Mesothelial cell of epicardium (in vitro differentiated cells): ENCODE measurements at regions not wholly inside any gene's neighbourhood (a gene's known extent, or its start where the extent isn't known, plus 50 kb on each side); places are given as distances from the start of the nearest gene placed in this dataset.

Source experiments
- DNase-seq, 2 experiments: peaks; one replicate each; pipeline ENCODE4 v3.0.0; 2021; ENCODE audit warnings: low spot score in 2 of 2; ENCODE audit not compliant: unreplicated experiment in 2 of 2
- H3K27ac Mint-ChIP-seq: 2 replicates; pipeline ENCODE4 v1.8.0; 2021; ENCODE audit warnings: mixed read lengths
- H3K27me3 Mint-ChIP-seq: 2 replicates; pipeline ENCODE4 v1.8.0; 2021; ENCODE audit warnings: low read depth, mixed read lengths
- H3K36me3 Mint-ChIP-seq: 2 replicates; pipeline ENCODE4 v1.8.0; 2021; ENCODE audit warnings: mixed read lengths
- H3K4me1 Mint-ChIP-seq: 2 replicates; pipeline ENCODE4 v1.8.0; 2021; ENCODE audit warnings: mixed read lengths
- H3K4me3 Mint-ChIP-seq: 2 replicates; pipeline ENCODE4 v1.8.0; 2021; ENCODE audit warnings: mild to moderate bottlenecking, moderate library complexity, mixed read lengths
- H3K9me3 Mint-ChIP-seq: 2 replicates; pipeline ENCODE4 v1.8.0; 2021; ENCODE audit warnings: mixed read lengths
- TF ChIP-seq, protein P1 (sequence below): fragments of 200-600 bp; sonication (generic); IDR thresholded peaks from one replicate; pipeline ENCODE4 v1.5.0; 2021; ENCODE audit warnings: antibody characterized with exemption; ENCODE audit not compliant: unreplicated experiment

GRCh38 chr1:244311784-244312532 lies 139.8 kb downstream of the ADSS2 start:
- Mint-ChIP-seq H3K4me1 (peaks cover 8% of the 10 kb centered on the region), H3K9me3 (peaks cover 20% of the 10 kb centered on the region), H3K36me3 (peaks cover 3% of the 10 kb centered on the region), H3K27me3 (no peaks in the 10 kb centered on the region), H3K27ac (no peak overlapping the region), H3K4me3 (no peak overlapping the region)
- TF ChIP-seq, protein P1, sequence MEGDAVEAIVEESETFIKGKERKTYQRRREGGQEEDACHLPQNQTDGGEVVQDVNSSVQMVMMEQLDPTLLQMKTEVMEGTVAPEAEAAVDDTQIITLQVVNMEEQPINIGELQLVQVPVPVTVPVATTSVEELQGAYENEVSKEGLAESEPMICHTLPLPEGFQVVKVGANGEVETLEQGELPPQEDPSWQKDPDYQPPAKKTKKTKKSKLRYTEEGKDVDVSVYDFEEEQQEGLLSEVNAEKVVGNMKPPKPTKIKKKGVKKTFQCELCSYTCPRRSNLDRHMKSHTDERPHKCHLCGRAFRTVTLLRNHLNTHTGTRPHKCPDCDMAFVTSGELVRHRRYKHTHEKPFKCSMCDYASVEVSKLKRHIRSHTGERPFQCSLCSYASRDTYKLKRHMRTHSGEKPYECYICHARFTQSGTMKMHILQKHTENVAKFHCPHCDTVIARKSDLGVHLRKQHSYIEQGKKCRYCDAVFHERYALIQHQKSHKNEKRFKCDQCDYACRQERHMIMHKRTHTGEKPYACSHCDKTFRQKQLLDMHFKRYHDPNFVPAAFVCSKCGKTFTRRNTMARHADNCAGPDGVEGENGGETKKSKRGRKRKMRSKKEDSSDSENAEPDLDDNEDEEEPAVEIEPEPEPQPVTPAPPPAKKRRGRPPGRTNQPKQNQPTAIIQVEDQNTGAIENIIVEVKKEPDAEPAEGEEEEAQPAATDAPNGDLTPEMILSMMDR = no peak
- no peak for DNase-seq

DNA sequence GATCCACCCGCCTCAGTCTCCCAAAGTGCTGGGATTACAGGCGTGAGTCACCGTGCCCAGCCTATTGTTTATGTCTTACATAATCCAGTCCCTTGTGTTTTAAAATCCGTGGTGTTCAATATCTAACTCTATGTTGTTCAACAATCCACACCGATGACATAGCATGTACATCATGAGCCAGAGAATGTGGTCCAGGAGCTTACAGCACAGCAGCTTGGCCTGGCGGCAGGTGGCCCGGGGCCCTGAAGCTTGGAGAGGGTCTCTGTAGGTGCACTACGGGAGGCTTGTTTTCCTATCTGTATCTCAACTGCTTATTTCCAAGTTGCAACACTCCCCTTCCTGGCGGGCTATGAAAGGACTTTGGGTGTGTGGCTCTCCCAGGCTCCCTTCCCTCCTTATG lies 138.4 kb downstream of the ADSS2 start:
- TF ChIP-seq, protein P1 = no peak
- Mint-ChIP-seq H3K4me3 (no peak overlapping the region), H3K4me1 (peaks cover 8% of the 10 kb centered on the region), H3K27me3 (no peaks in the 10 kb centered on the region), H3K36me3 (no peaks in the 10 kb centered on the region), H3K9me3 (peaks cover 9% of the 10 kb centered on the region), H3K27ac (no peak overlapping the region)
- DNase-seq = no peak

DNA sequence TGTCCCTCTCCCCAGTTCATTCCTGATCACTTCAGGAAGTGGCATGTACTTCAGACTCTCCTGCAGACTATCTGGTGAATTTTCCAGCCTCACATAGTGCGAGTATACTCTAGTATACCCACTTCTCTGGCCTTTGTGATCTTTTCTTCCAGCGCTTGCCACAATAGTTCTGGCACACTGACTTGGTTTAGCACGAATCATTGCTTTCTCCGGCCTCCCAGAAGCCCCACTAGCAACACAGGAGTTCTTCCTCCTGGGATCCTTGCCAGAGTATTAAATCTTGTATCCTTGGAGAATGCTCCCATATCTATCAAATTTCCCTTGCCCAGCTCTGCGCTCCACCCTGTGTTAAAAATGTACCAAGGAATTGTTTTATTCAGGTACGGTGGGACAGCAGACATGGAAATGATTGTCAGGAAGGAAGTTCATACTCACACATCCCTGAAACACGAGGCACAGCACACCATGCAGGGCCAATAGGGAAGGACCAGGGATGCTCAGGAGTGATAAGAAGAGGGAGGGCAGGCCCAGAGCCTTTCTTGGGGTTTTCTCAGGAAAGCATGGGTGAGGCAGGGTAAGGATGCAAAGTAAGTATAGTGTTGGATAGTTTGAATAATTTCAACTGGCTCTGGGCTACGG lies 136.7 kb downstream of the ADSS2 start:
- no peak for DNase-seq
- peaks cover 8% of the 10 kb centered on the region for H3K4me1 Mint-ChIP-seq
- H3K36me3 Mint-ChIP-seq = no peaks in the 10 kb centered on the region
- peak overlapping the region; percentile 52 for H3K27ac Mint-ChIP-seq
- TF ChIP-seq, protein P1 = no peak
- H3K27me3 Mint-ChIP-seq = no peaks in the 10 kb centered on the region
- H3K4me3 Mint-ChIP-seq = no peak overlapping the region
- no peaks in the 10 kb centered on the region for H3K9me3 Mint-ChIP-seq

DNA sequence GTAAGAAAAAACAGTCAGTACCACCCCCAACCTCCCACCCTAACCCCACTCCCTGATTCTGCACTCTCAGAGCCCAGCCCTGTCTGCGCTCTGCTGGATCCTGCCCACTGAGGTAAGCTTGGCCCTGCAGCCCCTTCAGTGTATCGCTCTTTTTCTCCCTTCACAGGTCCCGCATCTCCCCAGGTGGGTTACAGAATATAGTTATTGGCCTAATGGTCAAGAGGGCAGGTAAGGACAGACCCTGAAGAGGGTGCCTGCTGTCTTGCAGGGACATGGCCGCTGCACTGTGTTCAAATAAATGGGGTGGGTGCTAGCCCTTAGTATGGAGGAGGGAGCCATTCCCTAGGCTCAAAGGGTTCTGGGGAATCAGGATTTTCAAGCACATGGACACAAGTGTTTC lies 135.7 kb downstream of the ADSS2 start:
- peaks cover 8% of the 10 kb centered on the region for H3K4me1 Mint-ChIP-seq
- no peak overlapping the region for H3K27ac Mint-ChIP-seq
- H3K4me3 Mint-ChIP-seq = no peak overlapping the region
- H3K36me3 Mint-ChIP-seq = no peaks in the 10 kb centered on the region
- H3K27me3 Mint-ChIP-seq = no peaks in the 10 kb centered on the region
- no peaks in the 10 kb centered on the region for H3K9me3 Mint-ChIP-seq
- no peak for DNase-seq
- TF ChIP-seq, protein P1 = no peak

DNA sequence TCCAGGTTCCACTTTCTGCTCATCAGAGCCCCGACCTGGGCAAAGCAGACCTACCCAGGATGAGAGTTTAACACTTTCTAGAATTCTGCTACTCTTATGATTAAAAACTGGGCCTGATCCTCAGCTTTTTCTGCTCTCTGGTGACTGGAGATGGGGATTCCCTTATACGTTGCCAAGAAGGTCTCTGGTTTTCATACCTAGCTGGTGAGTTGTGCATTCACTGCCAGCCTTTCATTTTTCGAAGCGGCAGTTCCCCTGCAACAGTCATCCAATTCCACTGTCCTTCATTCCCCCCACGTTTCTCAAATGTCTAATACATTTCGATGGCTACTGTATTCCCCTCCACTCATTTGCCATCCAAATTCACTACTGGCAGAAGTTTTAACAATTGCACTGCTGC lies 135.3 kb downstream of the ADSS2 start:
- TF ChIP-seq, protein P1 = no peak
- H3K9me3 Mint-ChIP-seq = no peaks in the 10 kb centered on the region
- peaks cover 8% of the 10 kb centered on the region for H3K4me1 Mint-ChIP-seq
- no peaks in the 10 kb centered on the region for H3K36me3 Mint-ChIP-seq
- no peaks in the 10 kb centered on the region for H3K27me3 Mint-ChIP-seq
- H3K27ac Mint-ChIP-seq = no peak overlapping the region
- no peak for DNase-seq
- H3K4me3 Mint-ChIP-seq = no peak overlapping the region
